Right ventricle myocardium superior (tissue), 1 donor: ENCODE measurements at regions not wholly inside any gene's neighbourhood (a gene's known extent, or its start where the extent isn't known, plus 50 kb on each side); places are given as distances from the start of the nearest gene placed in this dataset.
"Not testable (repeated sequence)": the region's sequence is repeated elsewhere in the genome, so short reads cannot be mapped to it uniquely, and the experiment has no call there.

Experiments
- ATAC-seq: fragments of 200-7000 bp; cut with Tn5 transposase; one replicate; pipeline ENCODE4 v1.9.1; 2020; ENCODE audit warnings: mild to moderate bottlenecking; ENCODE audit not compliant: poor library complexity
- DNase-seq: peaks from one replicate; pipeline ENCODE4 v3.0.0-alpha.2; 2020
- intact Hi-C: fragments of 100-400 bp; cut with DNase I; formaldehyde crosslinking; loops from one replicate; pipeline ENCODE4 v1.11.2; 2022
- donor health status: DM: no; HTN: yes; CAD: no; lungs with severe emphysema.

DNA sequence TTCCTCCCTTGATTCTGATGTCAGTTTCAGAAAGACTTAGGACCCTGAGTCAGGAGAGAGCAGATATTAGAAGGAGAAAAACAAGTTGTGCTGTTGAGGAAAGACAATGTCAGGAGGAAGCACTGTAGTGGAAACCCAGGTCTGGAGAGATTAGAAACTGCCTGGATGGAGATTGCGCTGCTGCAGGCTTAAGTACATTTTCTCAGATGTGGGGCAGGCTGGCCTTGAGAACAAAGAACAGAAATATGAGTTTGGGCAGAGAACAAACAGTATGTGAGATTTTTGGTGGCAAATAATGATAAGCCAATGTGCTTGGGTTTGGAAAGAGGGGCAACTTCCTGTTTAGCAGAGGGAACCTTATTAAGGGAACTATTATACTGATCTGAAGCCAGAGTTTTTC lies 74.3 kb upstream of the PRMT8 start:
- no peak for DNase-seq
- ATAC-seq = no peak
- intact Hi-C loops = no loop called here

DNA sequence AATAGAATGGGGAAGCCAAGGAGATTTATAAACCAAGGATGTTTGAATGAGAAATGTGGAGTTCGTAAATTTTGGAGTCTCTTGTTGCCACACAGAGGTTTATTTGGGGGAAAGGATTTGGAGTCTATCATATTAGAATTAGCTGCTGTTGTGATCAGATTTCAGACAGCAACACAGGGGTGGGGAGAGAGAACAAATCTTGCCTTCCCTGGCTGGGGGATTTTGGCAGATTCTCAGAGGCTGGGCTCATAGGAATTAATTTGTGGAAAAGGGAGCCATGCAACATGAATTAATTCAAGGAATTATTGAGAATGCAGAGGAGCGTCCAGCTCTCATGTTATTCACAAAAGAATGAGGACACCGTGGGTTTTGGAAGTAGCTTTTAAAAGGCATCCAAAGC lies 73.9 kb upstream of the PRMT8 start:
- no peak for ATAC-seq
- intact Hi-C loops = no loop called here

DNA sequence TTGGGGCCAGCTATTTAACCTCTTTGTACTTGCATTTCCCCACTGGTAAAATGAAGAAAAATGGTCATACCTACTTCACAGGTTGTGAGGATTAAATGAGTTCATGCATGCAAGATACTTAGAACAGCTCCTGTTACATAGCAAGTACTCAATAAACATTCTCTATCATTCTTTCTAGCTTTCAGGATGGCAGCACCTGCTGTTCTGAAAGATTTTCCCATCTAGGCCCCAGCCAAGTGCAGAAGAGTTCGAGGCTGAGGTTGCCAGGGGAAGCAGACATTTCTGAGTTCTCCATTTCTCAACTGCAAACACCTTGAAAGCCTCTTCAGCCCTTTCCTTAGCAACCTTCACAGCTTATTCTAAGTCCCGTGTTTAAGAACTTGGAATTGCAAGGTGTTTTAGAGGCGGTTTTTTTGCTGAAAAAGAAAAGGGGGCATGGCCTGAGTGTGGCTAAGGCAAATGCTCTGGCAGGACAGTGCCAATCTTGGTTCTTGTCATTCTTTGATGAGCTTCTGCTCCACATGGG lies 73.0 kb upstream of the PRMT8 start:
- no peak for ATAC-seq
- intact Hi-C loops = no loop called here
- no peak for DNase-seq

More for the DNA sequence above, 73.9 kb upstream of the PRMT8 start:
- no peak for DNase-seq

DNA sequence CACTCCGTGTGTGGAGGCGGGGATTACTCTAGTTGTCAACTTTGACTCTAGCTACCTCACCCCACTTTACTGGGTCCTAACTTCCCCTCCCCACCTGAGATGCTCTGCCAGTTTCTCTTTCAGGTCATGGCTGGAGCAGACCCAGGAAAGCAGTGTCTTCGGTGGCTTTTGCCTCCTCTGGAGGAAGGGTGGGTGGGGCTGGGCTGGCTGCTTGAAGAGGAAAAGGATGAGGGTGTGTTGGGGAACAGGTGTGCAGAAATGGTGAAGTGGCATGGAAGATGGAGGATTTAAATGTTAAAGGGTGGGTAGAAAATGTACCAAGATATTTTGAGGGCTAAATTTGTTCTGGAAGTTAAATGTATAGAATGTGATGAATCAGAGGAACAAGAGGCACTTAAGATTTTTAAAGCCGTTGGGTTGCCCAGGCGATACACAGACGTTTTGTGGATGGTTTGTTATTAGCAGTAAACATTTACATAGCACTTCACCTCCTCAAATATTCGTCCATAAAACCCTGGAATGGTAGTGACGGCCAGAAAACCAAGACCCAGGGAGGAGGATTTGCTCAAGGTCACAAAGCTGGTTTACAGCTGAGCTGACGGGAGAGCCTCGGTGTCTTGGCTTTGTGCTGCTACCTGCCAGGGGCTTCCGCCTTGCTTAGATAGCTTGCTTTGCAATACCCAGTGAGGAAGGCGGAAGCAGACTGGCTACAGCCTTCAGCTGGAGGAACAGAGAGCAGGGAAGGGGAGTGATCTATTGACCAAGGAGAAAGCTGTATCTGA lies 72.2 kb upstream of the PRMT8 start:
- DNase-seq (no peak), ATAC-seq (no peak)
- intact Hi-C loops = no loop called here

DNA sequence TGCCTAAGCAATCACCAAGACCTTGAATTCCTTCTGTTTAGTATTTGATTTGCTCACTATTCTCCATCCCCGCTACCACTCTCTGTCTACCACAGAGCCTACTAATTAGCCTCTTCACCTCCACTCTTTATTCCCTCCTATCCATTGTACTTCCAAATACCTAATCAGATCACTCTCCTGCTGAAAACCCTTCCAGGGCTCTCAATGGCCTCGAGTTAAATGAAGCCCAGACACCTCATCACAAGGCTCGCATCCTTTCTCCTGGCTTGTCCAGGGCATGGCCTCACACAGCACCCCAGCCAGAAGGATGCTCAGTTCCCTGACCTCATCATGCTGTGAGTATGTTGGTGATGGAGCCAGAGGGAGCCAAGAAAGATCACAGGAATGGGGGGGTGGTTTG lies 71.4 kb upstream of the PRMT8 start:
- intact Hi-C loops = no loop called here
- ATAC-seq = no peak
- DNase-seq = no peak

DNA sequence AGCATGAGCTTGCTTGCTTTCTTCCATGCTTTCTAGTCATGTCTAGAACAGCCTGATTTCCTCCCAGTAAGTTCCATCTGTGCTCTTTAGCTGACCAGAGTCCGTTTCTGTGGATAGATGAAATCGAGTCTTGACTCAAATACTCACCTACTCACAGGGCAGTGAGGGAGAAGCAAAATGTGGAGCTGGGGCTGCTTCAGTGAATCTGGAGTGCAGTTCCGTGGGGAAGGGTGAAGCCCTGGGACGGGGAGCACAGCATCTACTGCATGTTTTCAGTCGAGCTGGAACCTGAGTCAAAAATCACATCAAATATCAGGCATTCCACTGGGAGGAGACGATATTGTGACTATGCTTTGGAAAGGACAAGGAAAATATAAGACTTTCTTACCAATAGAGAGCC lies 70.3 kb upstream of the PRMT8 start:
- DNase-seq = no peak
- no peak for ATAC-seq
- intact Hi-C loops = no loop called here

DNA sequence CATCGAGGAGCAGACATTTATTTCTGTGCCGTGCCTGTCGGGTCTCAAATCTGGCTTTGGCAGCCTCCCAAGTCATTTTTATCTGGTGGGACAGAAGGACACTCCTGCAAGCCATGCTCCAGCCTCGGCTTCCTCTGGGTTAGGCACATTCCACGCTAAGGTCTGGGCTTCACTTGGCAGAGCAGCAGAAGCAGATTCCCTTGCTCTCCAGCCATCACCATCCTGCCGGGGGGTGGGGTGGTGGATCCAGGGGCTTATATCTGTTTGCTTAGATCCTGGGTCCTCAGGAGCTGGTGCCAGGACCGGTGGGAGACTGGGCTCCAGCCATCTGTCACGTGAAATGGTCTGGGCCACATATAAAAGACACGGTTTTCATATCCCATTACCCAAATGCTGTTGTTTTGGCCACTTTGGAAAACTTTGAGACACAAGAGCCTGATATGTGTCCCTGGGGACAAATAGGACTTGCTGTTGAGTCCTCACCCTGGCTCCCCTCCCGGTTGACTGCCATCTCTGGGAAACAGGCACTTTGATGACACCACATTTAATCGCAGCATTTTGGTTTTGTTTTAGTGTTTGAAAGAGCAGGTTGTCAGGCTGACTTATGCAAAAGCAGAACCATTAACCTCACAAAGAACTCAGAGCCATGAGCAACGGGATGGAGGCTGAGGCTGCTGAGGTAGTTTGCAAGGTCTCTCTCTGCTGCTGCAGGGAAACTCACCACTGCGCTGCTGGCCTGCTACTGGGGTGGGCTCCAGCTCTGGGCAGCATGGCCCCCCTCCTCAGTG lies 69.6 kb upstream of the PRMT8 start:
- intact Hi-C loops = no loop called here
- ATAC-seq = no peak
- DNase-seq = no peak

DNA sequence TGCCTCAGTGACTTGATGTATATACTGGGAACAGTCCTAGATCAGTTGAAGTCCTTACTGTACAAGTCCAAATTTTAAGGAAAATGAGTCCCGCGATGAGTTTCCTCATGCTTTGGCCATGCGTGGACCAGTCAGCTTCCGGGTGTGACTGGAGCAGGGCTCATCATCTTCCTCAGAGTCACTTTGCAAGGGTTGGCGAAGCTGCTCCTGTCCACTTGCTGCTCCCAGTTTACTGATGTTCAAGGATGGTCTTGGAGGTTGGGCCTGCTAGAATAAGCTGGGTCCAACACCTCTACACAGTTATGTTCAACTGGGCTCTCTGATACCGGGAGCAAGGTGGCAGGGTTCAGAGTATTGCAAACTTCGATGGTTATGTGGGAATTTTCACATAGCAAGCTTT lies 66.2 kb upstream of the PRMT8 start:
- intact Hi-C loops, DNase-seq, ATAC-seq: not testable (repeated sequence)

DNA sequence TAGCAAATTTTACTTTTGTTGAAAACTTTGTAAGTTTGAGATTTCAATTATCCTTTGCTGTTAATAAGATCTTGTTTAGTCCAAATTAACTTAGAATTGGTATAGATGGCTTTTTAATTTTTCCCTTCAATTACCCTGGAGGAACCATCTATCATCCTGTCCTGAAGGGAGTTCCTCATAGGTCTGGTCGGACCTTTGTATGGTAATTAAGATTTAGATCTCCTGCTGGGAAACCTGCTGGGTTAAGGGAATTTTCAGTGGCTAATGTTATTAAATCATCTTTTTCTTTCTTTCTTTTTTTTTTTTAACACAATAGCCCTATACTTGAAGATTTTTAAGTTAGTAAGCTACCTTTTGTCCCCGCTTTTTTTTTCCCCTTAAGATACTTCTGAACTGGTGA lies 63.0 kb upstream of the PRMT8 start:
- ATAC-seq (no peak), DNase-seq (no peak)
- intact Hi-C loops = no loop called here

DNA sequence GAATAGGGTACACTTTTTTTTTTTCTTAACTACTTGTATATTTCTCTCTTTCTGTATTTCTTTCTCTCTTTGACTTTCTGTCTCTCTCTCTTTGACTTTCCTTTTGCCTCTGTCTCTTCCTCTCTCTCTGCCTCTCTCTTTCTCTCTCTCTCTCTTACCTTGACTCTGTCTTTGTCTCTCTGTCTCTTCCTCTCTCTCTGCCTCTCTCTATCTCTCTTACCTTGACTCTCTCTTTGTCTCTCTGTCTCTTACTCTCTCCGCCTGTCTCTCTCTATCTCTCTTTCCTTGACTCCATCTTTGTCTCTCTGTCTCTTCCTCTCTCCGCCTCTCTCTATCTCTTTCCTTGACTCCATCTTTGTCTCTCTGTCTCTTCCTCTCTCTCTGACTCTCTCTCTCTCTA lies 62.4 kb upstream of the PRMT8 start:
- DNase-seq (no peak), ATAC-seq (no peak)
- intact Hi-C loops = no loop called here

DNA sequence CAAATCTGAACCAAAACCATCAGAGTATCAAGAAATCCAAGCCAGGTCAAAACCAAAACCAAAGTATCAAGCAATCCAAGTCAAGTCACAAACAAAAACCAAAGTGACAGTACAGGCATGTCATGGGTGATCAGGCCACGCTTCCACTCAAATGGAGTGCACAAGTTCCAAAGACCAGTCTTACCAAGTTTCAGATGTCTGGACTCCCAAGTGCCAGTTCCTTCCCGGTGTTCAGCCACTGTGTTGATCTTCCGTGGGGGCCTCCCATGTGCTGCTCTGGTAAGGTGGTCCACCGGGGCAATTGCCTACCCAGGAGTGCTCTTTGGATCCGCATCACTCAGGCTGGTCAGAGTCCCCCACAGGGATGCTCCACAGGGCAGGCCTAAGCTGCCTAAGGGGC lies 61.5 kb upstream of the PRMT8 start:
- DNase-seq, intact Hi-C loops, ATAC-seq: not testable (repeated sequence)

DNA sequence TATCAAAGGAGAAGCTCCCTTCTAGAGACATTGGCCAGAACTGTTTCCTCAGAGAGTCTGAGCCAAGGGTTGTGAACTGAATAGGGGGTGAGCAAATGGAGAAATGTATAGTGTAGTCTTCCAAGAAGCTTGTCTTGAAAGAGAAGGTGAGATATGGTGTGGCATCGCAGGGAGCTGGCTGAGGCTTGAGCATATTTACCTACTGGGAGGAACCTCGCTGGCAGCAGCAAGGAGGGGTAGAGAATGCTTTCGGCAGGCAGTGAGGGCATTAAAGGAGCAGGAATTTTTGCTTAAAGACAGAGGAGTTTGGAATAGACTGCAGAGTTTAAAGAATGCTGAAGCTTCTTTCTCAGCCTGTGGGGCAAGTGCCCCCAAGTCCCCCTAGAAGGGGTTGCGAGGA lies 59.3 kb upstream of the PRMT8 start:
- ATAC-seq (no peak), DNase-seq (no peak)
- intact Hi-C loops = no loop called here

DNA sequence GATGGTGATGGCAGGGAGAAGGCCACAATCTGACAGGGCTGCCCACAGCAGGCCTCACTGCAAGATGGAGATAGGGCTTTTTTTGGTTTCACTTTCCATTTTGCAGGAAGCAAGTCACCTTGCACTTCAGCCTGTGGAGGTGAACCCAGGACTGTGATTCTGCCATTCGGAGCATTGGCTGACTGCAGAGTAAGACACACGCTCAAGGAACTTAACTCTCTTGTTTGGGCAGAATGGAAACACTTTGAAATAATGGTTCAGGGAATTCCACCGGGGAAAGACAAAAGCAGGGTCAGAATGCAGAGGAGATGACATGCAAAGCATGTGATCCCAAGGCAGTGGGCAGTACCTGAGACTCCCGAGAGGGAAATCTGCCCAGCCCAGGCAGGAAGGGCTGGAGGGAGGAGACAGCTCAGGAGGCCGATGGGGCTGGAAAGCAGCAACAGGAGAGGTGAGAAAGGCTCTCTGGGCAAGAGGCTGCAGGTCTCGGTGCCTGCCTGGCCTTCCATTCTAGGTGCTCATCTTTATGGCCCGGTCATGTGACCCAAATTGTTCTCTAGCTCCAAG lies 58.7 kb upstream of the PRMT8 start:
- ATAC-seq (no peak), DNase-seq (no peak)
- intact Hi-C loops = no loop called here

DNA sequence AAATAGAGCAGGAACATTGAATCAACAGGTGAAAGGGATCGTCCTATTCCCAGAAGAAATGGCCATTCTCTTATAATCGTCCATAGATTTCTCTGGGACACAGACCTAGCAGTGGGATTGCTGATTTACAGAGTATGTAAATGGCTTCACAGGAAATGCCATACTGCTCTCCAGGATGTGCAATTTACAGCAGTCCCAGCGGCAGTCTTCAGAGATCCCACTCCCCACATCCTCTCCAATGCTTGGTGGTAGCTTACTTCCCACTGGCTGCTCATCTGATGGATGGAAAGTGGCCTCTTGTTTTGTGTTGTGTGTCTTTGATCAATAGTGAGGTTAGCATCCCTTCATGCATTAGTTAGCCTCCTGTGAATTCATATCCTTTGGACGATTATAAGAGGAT lies 58.1 kb upstream of the PRMT8 start:
- no peak for ATAC-seq
- intact Hi-C loops = no loop called here
- no peak for DNase-seq

DNA sequence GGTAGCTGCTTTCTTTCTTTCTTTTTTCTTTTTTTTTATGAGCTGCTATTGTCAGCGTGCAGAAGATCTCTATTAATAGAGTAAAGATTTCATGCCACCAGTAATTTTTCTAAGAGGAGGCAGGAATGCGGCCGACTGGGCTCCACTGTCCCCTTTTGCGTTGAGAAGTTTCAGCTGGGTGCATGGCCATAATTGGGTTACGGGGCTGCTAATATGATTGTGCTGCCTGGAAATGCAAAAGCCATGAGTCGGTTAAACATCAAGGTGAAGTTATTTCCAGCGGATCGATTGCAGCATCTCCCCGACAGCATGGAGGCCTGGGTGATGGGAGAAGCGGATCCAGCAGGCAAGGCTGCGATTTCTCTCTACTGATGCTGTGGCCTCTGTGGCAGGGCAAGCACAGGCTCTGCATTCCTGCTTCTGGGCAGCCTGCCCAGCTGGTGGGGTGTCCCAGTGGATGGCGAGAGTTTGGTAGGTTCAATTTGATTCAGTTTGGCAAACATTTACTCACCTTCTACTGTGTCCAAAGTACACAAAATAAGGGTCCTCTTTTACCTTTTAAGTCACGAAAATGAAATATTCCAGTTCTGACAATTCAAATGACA lies 54.4 kb upstream of the PRMT8 start:
- DNase-seq = no peak
- no peak for ATAC-seq
- intact Hi-C loops = no loop called here

DNA sequence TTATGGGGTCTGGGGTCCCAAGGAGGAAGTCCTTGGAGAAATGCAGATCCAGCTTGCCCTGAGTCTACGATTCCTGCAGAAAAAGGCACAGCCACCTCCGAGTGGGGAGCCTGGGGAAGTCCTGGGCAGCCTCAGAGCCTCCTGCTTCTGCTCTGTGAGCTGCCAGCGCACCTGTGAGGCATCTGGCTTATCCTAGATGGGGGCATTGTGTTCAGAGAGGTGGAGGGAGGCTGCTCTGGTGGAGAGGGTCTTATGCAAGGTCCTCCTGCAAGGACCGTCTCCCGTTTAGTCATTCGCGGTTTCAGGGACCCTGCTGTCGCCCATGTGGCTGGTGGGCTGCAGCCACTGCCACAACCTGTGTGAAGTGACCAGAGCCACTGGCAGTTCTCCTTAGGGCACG lies 53.0 kb upstream of the PRMT8 start:
- ATAC-seq (no peak), DNase-seq (no peak)
- intact Hi-C loops = no loop called here

DNA sequence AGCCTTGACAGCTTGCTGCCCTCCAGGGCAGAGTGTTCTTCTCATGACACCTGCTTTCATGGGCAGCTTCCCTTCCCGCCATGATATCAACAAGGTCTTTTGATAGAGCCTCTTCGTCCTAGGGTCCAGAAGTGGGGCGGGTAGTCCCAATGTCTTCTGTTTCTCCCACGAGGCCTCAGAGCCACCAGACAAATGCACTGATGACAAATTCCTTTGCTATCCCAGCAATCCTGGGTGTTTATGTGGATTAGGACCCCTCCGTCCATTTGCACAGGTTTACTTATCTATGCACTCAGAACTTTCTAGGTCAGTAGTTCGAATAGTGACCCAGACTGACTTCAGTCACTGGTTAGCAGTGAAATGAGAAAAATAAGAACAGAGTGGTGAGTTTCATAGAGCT lies 52.6 kb upstream of the PRMT8 start:
- intact Hi-C loops = no loop called here
- DNase-seq (no peak), ATAC-seq (no peak)
